Type B pancreatic cell (in vitro differentiated cells): ENCODE measurements at regions not wholly inside any gene's neighbourhood (a gene's known extent, or its start where the extent isn't known, plus 50 kb on each side); places are given as distances from the start of the nearest gene placed in this dataset.
"Not testable (repeated sequence)": the region's sequence is repeated elsewhere in the genome, so short reads cannot be mapped to it uniquely, and the experiment has no call there.

Experiments used
- DNase-seq: peaks from one replicate; pipeline ENCODE4 v3.0.0; 2021; ENCODE audit warnings: mixed read lengths; ENCODE audit not compliant: unreplicated experiment; ENCODE audit errors: extremely low spot score
- H3K27ac Mint-ChIP-seq: 2 replicates; pipeline ENCODE4 v1.8.0; 2021; ENCODE audit warnings: mild to moderate bottlenecking, mixed read lengths
- H3K27me3 Mint-ChIP-seq: 2 replicates; pipeline ENCODE4 v1.8.0; 2021; ENCODE audit warnings: mixed read lengths
- H3K36me3 Mint-ChIP-seq: 2 replicates; pipeline ENCODE4 v1.8.0; 2021; ENCODE audit warnings: mixed read lengths
- H3K4me1 Mint-ChIP-seq: one replicate; pipeline ENCODE4 v1.8.0; 2021; ENCODE audit warnings: mixed read lengths; ENCODE audit not compliant: unreplicated experiment
- H3K4me3 Mint-ChIP-seq: 2 replicates; pipeline ENCODE4 v1.8.0; 2021; ENCODE audit warnings: mild to moderate bottlenecking, mixed read lengths
- H3K9me3 Mint-ChIP-seq: 2 replicates; pipeline ENCODE4 v1.8.0; 2021; ENCODE audit warnings: mixed read lengths
- TF ChIP-seq, protein P1 (sequence below): fragments of 200-600 bp; sonication (generic); conservative IDR thresholded peaks from 2 replicates; pipeline ENCODE4 v1.5.0; 2021; ENCODE audit warnings: antibody characterized with exemption, mild to moderate bottlenecking

- Mint-ChIP-seq H3K9me3 (peaks cover 8% of the 10 kb centered on the region), H3K4me1 (no peaks in the 10 kb centered on the region), H3K36me3 (no peaks in the 10 kb centered on the region), H3K27ac (no peak overlapping the region), H3K4me3 (no peak overlapping the region), H3K27me3 (no peaks in the 10 kb centered on the region)
- DNase-seq, result no peak
- TF ChIP-seq, protein P1, sequence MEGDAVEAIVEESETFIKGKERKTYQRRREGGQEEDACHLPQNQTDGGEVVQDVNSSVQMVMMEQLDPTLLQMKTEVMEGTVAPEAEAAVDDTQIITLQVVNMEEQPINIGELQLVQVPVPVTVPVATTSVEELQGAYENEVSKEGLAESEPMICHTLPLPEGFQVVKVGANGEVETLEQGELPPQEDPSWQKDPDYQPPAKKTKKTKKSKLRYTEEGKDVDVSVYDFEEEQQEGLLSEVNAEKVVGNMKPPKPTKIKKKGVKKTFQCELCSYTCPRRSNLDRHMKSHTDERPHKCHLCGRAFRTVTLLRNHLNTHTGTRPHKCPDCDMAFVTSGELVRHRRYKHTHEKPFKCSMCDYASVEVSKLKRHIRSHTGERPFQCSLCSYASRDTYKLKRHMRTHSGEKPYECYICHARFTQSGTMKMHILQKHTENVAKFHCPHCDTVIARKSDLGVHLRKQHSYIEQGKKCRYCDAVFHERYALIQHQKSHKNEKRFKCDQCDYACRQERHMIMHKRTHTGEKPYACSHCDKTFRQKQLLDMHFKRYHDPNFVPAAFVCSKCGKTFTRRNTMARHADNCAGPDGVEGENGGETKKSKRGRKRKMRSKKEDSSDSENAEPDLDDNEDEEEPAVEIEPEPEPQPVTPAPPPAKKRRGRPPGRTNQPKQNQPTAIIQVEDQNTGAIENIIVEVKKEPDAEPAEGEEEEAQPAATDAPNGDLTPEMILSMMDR, result no peak
These were observed 79.9 kb upstream of the LMCD1 start for GRCh38 chr3:8421711-8422110.

DNA sequence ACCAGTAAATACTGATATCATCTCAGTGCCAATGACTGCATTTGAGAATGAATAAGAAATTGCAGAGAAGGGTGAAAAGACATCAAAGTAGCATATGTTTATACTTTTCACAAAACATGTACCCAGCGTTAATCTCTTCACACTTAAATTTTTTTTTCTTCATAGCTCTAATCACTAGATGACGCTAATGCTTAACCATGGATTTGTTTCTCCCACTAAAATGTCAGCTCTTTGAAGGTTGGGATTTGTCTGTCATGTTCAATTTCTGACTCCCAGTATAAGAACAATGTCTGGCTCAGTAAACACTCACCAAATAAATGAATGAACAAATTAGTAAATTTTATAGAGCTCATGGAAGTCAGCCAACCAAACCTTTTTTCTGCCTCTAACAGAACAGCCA lies 78.3 kb upstream of the LMCD1 start:
- Mint-ChIP-seq H3K9me3 (peaks cover 8% of the 10 kb centered on the region), H3K4me3 (no peak overlapping the region), H3K36me3 (no peaks in the 10 kb centered on the region), H3K27me3 (no peaks in the 10 kb centered on the region), H3K27ac (no peak overlapping the region), H3K4me1 (no peaks in the 10 kb centered on the region)
- TF ChIP-seq, protein P1, result no peak
- no peak for DNase-seq

- TF ChIP-seq, protein P1, result no peak
- no peak for DNase-seq
- H3K9me3 Mint-ChIP-seq, result peaks cover 8% of the 10 kb centered on the region
- no peaks in the 10 kb centered on the region for H3K36me3 Mint-ChIP-seq
- H3K27me3 Mint-ChIP-seq, result no peaks in the 10 kb centered on the region
- H3K4me3 Mint-ChIP-seq, result no peak overlapping the region
- no peaks in the 10 kb centered on the region for H3K4me1 Mint-ChIP-seq
- no peak overlapping the region for H3K27ac Mint-ChIP-seq
These were observed 77.3 kb upstream of the LMCD1 start for GRCh38 chr3:8424281-8424680.

GRCh38 chr3:8436661-8437287 lies 64.8 kb upstream of the LMCD1 start:
- H3K4me1 Mint-ChIP-seq, result peaks cover 16% of the 10 kb centered on the region
- H3K27ac Mint-ChIP-seq, result no peak overlapping the region
- no peaks in the 10 kb centered on the region for H3K9me3 Mint-ChIP-seq
- no peaks in the 10 kb centered on the region for H3K27me3 Mint-ChIP-seq
- DNase-seq, result no peak
- peaks cover 4% of the 10 kb centered on the region for H3K36me3 Mint-ChIP-seq
- H3K4me3 Mint-ChIP-seq, result no peak overlapping the region
- TF ChIP-seq, protein P1, result no peak

DNA sequence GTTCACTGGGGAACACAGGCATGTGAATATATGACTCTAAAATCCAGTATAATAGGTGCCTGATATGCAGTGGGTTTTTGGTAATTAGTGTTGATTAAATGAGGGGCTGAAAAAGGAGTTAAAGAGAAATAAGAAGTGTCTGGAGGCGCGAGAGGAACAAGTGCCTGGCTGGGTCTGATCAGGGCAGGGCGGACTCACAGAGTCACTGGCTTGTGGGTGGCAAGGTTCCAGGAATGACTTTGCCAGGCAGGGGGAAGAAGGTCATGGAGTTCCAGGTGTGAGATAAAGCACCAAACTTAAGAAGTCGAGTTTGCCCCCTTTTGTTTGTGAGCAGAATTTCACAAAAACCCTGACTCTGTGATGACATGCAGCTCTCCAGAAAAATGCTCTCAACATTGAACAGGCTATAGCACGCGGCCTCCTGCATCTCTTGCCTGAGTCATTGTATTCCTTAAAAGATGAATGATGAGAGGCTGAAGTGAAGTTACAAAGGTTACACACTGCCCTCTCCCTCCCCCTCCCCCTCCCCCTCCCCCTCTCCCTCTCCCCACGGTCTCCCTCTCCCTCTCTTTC lies 63.0 kb upstream of the LMCD1 start:
- Mint-ChIP-seq H3K4me3 (no peak overlapping the region), H3K27me3 (no peaks in the 10 kb centered on the region), H3K9me3 (no peaks in the 10 kb centered on the region), H3K4me1 (peaks cover 15% of the 10 kb centered on the region), H3K36me3 (peaks cover 4% of the 10 kb centered on the region), H3K27ac (no peak overlapping the region)
- TF ChIP-seq, protein P1, result no peak
- DNase-seq, result no peak

DNA sequence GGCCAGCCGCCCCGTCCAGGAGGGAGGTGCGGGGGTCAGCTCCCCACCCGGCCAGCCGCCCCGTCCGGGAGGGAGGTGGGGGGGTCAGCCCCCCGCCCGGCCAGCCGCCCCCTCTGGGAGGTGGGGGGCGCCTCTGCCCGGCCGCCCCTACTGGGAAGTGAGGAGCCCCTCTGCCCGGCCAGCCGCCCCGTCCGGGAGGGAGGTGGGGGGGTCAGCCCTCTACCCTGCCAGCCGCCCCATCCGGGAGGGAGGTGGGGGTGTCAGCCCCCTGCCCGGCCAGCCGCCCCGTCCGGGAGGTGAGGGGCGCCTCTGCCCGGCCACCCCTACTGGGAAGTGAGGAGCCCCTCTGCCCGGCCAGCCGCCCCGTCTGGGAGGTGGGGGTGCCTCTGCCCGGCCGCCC lies 61.5 kb upstream of the LMCD1 start:
- H3K27ac Mint-ChIP-seq, H3K9me3 Mint-ChIP-seq, H3K36me3 Mint-ChIP-seq: not testable (repeated sequence)

More for the DNA sequence above, 61.5 kb upstream of the LMCD1 start:
- peaks cover 16% of the 10 kb centered on the region for H3K4me1 Mint-ChIP-seq
- H3K27me3 Mint-ChIP-seq, H3K4me3 Mint-ChIP-seq, DNase-seq: not testable (repeated sequence)
